ENCODE measurements at regions not wholly inside any gene's neighbourhood (a gene's known extent, or its start where the extent isn't known, plus 50 kb on each side); places are given as distances from the start of the nearest gene placed in this dataset.

GRCh38 chr5:25850581-25850980 lies 1187.8 kb downstream of the CDH9 start:
- Histone ChIP-seq H3K27me3 (ENCODE audit: insufficient read depth, low read length) (no peaks in the 10 kb centered on the region), H3K4me3 (ENCODE audit: low read length) (no peak overlapping the region), H3K9me3 (ENCODE audit: insufficient read depth, low read depth, low read length) (no peaks in the 10 kb centered on the region), H3K36me3 (ENCODE audit: insufficient read depth, low read length) (no peaks in the 10 kb centered on the region), H3K9ac (ENCODE audit: low read depth, low read length) (no peak overlapping the region), H3K27ac (ENCODE audit: low read depth, low read length) (no peak overlapping the region), H3K4me1 (ENCODE audit: insufficient read depth, low read length) (no peaks in the 10 kb centered on the region; the same call in 1 of the 2 replicates)
- WGBS = 78% methylated on average over 4 of the region's 5 CpGs

GRCh38 chr5:25849270-25849669 lies 1189.1 kb downstream of the CDH9 start:
- no peaks in the 10 kb centered on the region for H3K27me3 ChIP-seq (ENCODE audit: insufficient read depth, low read length)
- no peak overlapping the region for H3K4me3 ChIP-seq (ENCODE audit: low read length)
- no peak overlapping the region for H3K9ac ChIP-seq (ENCODE audit: low read depth, low read length)
- H3K4me1 ChIP-seq (ENCODE audit: insufficient read depth, low read length) = no peaks in the 10 kb centered on the region; the same call in 1 of the 2 replicates
- no peaks in the 10 kb centered on the region for H3K36me3 ChIP-seq (ENCODE audit: insufficient read depth, low read length)
- H3K27ac ChIP-seq (ENCODE audit: low read depth, low read length) = no peak overlapping the region
- 88% methylated on average over 1 of the region's 2 CpGs for WGBS
- H3K9me3 ChIP-seq (ENCODE audit: insufficient read depth, low read depth, low read length) = no peaks in the 10 kb centered on the region

- Histone ChIP-seq H3K36me3 (ENCODE audit: insufficient read depth, low read length) (no peaks in the 10 kb centered on the region), H3K4me3 (ENCODE audit: low read length) (no peak overlapping the region), H3K4me1 (ENCODE audit: insufficient read depth, low read length) (no peaks in the 10 kb centered on the region), H3K9ac (ENCODE audit: low read depth, low read length) (no peak overlapping the region), H3K27me3 (ENCODE audit: insufficient read depth, low read length) (no peaks in the 10 kb centered on the region), H3K27ac (ENCODE audit: low read depth, low read length) (no peak overlapping the region), H3K9me3 (ENCODE audit: insufficient read depth, low read depth, low read length) (0 out of 2 replicates have a peak, but pooled peaks cover 8% of the 10 kb centered on the region)
- 94% methylated on average over 22 of the region's 22 CpGs for WGBS
These were observed 1178.6 kb upstream of the CDH10 start for GRCh38 chr5:25823330-25823873.
